ENCODE measurements at regions not wholly inside any gene's neighbourhood (a gene's known extent, or its start where the extent isn't known, plus 50 kb on each side); places are given as distances from the start of the nearest gene placed in this dataset.

- WGBS, 2 donors = 88 to 89% methylated on average over 7 of the region's 7 CpGs
- no peaks in the 10 kb centered on the region for H3K36me3 ChIP-seq
- H3K4me3 ChIP-seq = no peak overlapping the region
- no peaks in the 10 kb centered on the region for H3K9me3 ChIP-seq
- intact Hi-C loops (cut with DNase I) = no loop called here
- no peaks in the 10 kb centered on the region for H3K4me1 ChIP-seq
- H3K27ac ChIP-seq = no peak overlapping the region
- no peak for DNase-seq
- peaks cover 0 to 17% (median 0%) of the 10 kb centered on the region in 4 donors for H3K27me3 ChIP-seq
- TF ChIP-seq, protein P1, sequence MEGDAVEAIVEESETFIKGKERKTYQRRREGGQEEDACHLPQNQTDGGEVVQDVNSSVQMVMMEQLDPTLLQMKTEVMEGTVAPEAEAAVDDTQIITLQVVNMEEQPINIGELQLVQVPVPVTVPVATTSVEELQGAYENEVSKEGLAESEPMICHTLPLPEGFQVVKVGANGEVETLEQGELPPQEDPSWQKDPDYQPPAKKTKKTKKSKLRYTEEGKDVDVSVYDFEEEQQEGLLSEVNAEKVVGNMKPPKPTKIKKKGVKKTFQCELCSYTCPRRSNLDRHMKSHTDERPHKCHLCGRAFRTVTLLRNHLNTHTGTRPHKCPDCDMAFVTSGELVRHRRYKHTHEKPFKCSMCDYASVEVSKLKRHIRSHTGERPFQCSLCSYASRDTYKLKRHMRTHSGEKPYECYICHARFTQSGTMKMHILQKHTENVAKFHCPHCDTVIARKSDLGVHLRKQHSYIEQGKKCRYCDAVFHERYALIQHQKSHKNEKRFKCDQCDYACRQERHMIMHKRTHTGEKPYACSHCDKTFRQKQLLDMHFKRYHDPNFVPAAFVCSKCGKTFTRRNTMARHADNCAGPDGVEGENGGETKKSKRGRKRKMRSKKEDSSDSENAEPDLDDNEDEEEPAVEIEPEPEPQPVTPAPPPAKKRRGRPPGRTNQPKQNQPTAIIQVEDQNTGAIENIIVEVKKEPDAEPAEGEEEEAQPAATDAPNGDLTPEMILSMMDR (IDR thresholded peaks at IDR 0.05) = no peak
- TF ChIP-seq POLR2A (IDR thresholded peaks at IDR 0.05) = no peak
These were observed 967.1 kb downstream of the BRD1 start for GRCh38 chr22:48860557-48860956.

DNA sequence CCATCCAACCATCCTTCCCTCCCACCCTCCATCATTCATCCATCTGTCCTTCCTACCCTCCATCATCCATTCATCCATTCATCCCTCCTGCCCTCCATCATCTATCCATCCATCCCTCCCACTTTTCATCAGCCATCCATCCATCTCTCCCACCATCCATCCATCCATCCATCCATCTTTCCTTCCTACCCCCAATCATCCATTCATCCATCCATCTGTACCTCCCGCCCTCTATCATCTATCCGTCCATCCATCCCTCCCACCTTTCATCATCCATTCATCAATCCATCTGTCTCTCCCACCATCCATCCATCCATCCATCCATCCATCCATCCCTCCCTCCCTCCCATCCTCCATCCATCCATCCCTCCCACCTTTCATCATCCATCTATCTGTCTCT lies 968.8 kb downstream of the BRD1 start:
- 79 to 89% methylated on average over 2 of the region's 2 CpGs for WGBS, 2 donors
- peaks cover 0 to 4% (median 0%) of the 10 kb centered on the region in 4 donors for H3K27me3 ChIP-seq
- intact Hi-C loops (cut with DNase I) = no loop called here
- H3K4me1 ChIP-seq = no peaks in the 10 kb centered on the region
- H3K9me3 ChIP-seq = no peaks in the 10 kb centered on the region
- H3K27ac ChIP-seq = no peak overlapping the region
- DNase-seq = no peak
- TF ChIP-seq, protein P1 (IDR thresholded peaks at IDR 0.05) = no peak
- TF ChIP-seq POLR2A (IDR thresholded peaks at IDR 0.05) = no peak
- H3K36me3 ChIP-seq = no peaks in the 10 kb centered on the region
- H3K4me3 ChIP-seq = no peak overlapping the region

GRCh38 chr22:48858121-48858520 lies 969.6 kb downstream of the BRD1 start:
- no peak for TF ChIP-seq POLR2A (IDR thresholded peaks at IDR 0.05)
- TF ChIP-seq, protein P1 (IDR thresholded peaks at IDR 0.05) = no peak
- H3K4me1 ChIP-seq = no peaks in the 10 kb centered on the region
- peaks cover 0 to 2% (median 0%) of the 10 kb centered on the region in 4 donors for H3K27me3 ChIP-seq
- no peaks in the 10 kb centered on the region for H3K9me3 ChIP-seq
- DNase-seq = no peak
- 67 to 82% methylated on average over 9 of the region's 9 CpGs for WGBS, 2 donors
- intact Hi-C loops (cut with DNase I) = no loop called here
- H3K4me3 ChIP-seq = no peak overlapping the region
- no peaks in the 10 kb centered on the region for H3K36me3 ChIP-seq
- no peak overlapping the region for H3K27ac ChIP-seq

- Histone ChIP-seq H3K9me3 (no peaks in the 10 kb centered on the region), H3K36me3 (no peaks in the 10 kb centered on the region), H3K27ac (no peak overlapping the region), H3K4me1 (no peaks in the 10 kb centered on the region), H3K4me3 (no peak overlapping the region), H3K27me3 (no peaks in the 10 kb centered on the region)
- 78 to 81% methylated on average over 13 of the region's 13 CpGs for WGBS, 2 donors
- intact Hi-C loops (cut with DNase I) = no loop called here
- no peak for DNase-seq
- TF ChIP-seq, protein P1 (IDR thresholded peaks at IDR 0.05) = no peak
- TF ChIP-seq POLR2A (IDR thresholded peaks at IDR 0.05) = no peak
These were observed 970.4 kb downstream of the BRD1 start for GRCh38 chr22:48857202-48857805.

DNA sequence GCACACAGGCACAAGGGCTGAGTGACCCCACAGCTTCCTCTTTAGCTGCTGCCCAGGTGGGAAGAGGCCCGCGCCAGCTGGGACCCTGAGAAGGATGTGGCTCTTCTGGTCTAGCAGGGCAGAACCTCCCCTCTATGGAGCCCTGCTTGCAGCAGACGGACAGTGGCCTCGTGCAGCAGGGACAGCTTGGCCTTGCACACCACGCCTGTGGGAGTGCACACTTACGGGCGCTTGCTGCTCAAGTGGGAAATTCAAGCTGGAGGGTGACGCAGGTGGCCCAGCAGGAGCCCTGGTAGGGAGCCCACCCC lies 971.4 kb downstream of the BRD1 start:
- TF ChIP-seq, protein P1 (IDR thresholded peaks at IDR 0.05) = no peak
- TF ChIP-seq POLR2A (IDR thresholded peaks at IDR 0.05) = no peak
- Histone ChIP-seq H3K9me3 (no peaks in the 10 kb centered on the region), H3K36me3 (no peaks in the 10 kb centered on the region), H3K4me3 (no peak overlapping the region), H3K27ac (no peak overlapping the region), H3K27me3 (no peaks in the 10 kb centered on the region), H3K4me1 (no peaks in the 10 kb centered on the region)
- intact Hi-C loops (cut with DNase I) = no loop called here
- 80% methylated on average over 4 of the region's 8 CpGs; no CpG with 5 or more reads in 1 of the 2 donors for WGBS, 2 donors
- DNase-seq = no peak

Measured in esophagus squamous epithelium (tissue), 5 donors.